HG03025 (cell line): ENCODE measurements at regions not wholly inside any gene's neighbourhood (a gene's known extent, or its start where the extent isn't known, plus 50 kb on each side); places are given as distances from the start of the nearest gene placed in this dataset.
"Not testable (repeated sequence)": the region's sequence is repeated elsewhere in the genome, so short reads cannot be mapped to it uniquely, and the experiment has no call there.

Source experiments
- ATAC-seq: cut with Tn5 transposase; IDR thresholded peaks from one replicate; pipeline ENCODE4 v1.9.1; 2021; ENCODE audit warnings: mild to moderate bottlenecking, moderate library complexity; ENCODE audit not compliant: unreplicated experiment, low FRiP score

DNA sequence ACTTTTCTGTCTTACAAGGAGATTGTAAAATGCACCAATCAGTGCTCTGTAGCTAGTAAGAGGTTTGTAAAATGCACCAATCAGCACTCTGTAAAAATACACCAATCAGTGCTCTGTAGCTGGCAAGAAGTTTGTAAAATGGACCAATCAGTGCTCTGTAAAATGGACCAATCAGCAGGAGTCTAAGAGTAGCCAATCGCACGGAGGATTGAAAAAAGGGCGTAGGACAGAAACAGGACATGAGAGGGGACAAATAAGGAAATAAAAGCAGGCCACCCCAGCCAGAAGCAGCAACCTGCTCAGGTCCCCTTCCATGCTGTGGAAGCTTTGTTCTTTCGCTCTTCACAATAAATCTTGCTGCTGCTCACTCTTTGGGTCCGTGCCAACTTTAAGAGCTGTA lies 199.1 kb upstream of the TRPC7 start:
- not testable (repeated sequence) for ATAC-seq

DNA sequence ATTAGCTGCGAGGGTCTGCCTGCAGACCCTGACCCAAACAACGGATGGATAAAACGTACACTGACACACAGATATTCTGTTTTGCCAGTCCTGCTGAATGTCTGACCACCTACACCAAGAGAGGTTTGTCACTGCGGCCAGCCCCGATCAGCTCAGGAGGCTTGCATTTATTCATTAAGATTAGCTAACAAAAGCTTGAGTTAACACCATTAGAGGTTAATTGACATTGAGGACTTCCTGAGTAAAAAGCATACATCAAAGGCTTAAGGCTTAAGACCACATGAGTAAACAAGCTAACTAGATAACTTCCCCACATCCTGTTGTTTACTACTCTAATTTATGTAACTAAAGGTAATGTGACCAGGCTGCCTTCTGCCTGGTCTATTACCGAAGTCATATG lies 198.1 kb upstream of the TRPC7 start:
- ATAC-seq: no peak

DNA sequence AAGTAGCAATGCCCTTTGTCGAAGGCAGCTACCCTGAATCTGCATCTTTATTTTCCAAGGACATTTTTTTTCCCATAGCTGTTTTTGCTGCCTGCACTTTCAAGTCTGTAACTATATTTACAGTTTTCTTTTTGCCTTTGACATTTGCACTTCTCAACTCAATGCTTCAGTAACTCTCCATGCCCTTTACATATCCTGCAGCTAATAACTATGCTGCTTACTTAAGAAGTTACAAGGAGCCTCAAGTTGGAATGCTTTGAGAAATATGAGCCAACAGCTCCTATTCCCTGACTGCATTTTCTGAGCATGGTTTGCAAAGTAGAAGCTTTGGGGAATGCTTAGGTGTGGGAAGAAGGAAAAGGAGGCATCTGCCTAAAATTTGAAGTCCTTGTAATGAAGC lies 194.8 kb upstream of the TRPC7 start:
- ATAC-seq: no peak

DNA sequence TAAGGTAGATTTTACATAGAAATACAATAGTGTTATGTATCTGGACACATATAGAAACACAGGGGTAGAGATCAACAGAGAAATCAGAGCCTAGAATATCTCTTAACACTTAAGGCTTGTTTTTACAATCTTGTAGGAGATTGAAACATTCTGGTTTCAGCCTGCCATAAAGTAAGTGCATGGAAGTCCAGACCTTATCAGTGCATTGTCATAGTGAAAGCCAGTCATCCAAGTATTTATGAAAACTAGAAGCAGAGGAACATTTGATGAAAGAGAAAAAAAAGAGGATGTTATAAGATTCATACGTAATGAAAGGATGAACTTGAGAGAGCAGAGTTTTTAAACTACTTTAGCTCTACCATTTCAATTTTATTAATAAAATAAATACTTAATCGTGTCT lies 194.3 kb upstream of the TRPC7 start:
- ATAC-seq: no peak

- not testable (repeated sequence) for ATAC-seq
Observed at GRCh38 chr5:136547096-136547495, 181.8 kb upstream of the TRPC7 start.

DNA sequence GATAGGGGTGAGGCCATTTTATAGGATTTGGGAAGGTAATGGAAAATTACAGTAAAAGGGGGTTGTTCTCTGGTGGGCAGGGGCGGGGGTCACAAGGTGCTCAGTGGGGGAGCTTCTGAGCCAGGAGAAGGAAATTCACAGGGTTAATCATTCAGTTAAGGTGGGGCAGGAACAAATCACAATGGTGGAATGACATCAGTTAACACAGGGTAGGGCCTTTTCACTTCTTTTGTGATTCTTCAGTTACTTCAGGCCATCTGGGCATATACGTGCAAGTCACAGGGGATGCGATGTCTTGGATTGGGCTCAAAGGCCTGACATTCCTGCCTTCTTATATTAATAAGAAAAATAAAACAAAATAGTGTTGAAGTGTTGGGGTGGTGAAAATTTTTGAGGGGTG lies 181.1 kb upstream of the TRPC7 start:
- not testable (repeated sequence) for ATAC-seq

- ATAC-seq: not testable (repeated sequence)
Observed at GRCh38 chr5:136545031-136545430, 179.7 kb upstream of the TRPC7 start.

DNA sequence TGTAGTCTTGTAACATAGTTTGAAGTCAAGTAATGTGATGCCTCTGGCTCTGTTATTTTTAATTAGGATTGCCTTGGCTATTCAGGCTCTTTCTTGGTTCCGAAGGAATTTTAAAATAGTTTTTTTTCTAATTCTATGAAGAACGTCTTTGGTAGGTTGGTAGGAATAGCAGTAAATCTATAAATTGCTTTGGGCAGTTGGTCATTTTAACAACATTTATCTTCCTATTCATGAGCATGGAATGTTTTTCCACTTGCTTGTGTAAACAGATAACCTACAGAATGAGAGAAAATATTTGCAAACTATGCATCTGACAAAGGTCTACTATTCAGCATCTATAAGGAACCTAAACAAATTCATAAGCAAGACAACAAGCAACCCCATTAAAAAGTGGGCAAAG lies 173.2 kb upstream of the TRPC7 start:
- no peak for ATAC-seq

DNA sequence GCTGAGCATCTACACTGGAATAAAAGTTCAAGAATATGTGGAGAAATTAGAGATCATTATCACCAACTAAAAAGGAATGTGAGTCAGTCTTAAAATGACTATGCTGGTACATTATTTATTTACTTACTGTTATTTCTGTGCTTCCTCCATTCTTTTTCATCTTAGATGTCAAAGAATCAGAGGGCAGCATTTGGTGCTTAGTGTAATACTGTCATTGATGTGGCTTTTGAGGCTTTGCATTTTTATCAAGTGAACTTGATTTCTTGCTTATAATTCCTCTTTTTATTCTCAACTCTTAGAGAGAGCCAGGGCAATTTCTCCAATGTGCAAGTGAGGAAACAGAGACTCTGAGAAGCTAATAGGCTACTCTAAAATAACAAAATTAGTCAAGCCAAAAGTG lies 163.7 kb upstream of the TRPC7 start:
- no peak for ATAC-seq

GRCh38 chr5:136528481-136529030 lies 163.2 kb upstream of the TRPC7 start:
- ATAC-seq: no peak

DNA sequence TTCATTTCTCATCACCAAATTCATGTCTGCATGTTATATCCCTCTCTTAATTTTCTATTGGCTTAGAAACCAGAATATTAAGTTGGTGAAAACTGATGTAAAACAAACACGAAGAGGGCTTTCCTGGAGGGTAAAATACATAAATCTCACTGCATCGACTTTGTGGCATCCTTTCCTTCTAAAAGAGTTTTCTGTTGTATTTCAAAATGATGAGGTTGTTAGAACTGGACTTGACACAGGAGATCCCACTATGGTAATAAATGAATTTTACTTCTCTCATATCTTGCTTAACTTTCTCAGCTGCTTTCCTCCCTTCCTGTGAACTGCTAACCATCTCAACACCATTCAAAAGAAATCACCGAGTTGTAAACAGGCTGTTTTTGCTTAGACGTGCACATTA lies 162.0 kb upstream of the TRPC7 start:
- no peak for ATAC-seq

DNA sequence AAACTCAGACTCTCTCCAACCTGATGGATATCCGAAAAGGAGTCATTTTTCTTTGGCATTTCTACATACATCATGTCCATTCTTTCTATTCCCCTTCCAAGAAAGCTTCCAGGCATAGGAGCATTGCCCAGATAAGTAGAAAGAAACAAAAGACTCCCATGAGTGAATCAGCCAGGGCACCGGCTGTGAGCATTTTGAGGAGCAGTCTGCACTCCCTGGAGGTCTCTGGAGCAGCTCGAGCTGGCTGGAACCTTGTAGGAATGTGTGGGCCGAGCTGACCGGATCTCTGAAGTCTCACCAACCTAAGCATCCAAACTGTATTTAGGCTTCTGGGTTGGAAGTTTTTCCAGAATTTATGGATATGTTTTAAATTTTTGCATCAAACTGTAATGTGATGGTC lies 161.4 kb upstream of the TRPC7 start:
- ATAC-seq: no peak

DNA sequence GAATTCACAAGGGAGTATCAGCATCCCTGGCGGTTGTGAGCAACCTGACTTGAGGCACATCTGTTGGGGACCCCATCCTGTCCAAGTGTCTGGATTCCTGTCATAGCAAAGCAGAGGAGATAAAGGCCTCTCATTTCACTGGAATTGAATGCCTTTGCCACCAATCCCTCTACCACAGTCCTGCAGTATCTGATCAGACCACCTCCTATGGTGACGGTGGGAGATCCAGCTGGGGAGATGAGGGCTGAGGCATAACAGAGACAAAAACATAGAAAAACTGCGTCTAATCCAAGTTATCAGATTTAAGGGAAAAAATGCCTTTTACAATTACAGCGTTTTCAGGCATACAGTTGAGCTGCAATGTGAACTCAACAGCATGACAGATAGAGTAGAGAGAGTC lies 160.7 kb upstream of the TRPC7 start:
- ATAC-seq: no peak

DNA sequence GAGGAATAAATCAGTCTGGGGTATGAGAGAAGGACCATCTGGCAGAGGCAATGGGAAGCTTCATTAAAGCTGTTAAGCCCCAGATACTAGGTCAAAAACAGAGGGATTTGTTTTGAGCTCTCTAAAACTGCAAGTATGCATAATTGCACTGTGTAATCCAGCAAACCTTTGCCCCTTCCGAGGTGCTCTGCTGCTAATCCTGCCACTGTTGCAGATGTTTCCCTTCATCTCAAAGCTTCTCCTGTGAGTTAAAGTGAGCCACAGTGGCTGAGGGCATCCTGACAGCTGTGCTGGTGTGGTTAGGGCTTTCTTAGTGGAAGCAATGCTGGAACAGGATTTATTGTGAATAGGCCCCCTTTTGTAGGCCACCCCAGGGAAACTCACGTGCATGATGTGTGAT lies 160.3 kb upstream of the TRPC7 start:
- no peak for ATAC-seq

- no peak for ATAC-seq
Observed at GRCh38 chr5:136522217-136522956, 157.0 kb upstream of the TRPC7 start.

- no peak for ATAC-seq
Observed at GRCh38 chr5:136521696-136522095, 156.4 kb upstream of the TRPC7 start.

- no peak for ATAC-seq
Observed at GRCh38 chr5:136518814-136519213, 153.5 kb upstream of the TRPC7 start.

- ATAC-seq: no peak
Observed at GRCh38 chr5:136518174-136518573, 152.8 kb upstream of the TRPC7 start.

- no peak for ATAC-seq
Observed at GRCh38 chr5:136517755-136518154, 152.4 kb upstream of the TRPC7 start.

- ATAC-seq: no peak
Observed at GRCh38 chr5:136516637-136517036, 151.3 kb upstream of the TRPC7 start.

- ATAC-seq: no peak
Observed at GRCh38 chr5:136513430-136513829, 148.1 kb upstream of the TRPC7 start.

GRCh38 chr5:136511046-136511445 lies 145.7 kb upstream of the TRPC7 start:
- no peak for ATAC-seq

DNA sequence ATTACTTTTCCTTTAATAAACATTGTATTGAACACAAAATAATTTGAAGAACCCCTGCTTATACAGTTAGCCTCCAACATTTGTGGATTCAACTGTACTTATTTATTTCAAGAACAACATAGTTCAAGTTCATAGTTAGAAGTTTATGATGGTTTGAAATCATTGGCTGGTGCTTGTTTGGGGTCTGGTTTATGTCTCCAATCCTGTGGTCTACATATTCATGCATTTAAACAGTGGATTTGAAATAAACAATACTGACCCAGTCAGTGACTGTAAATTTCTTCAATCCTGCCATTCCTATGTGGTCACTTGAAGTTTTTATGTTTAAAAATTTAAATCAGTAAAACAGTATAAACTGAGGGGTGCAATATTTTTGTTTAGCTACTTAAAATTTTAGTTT lies 145.1 kb upstream of the TRPC7 start:
- ATAC-seq: no peak
